ENCODE measurements at regions not wholly inside any gene's neighbourhood (a gene's known extent, or its start where the extent isn't known, plus 50 kb on each side); places are given as distances from the start of the nearest gene placed in this dataset.
"Not testable (repeated sequence)": the region's sequence is repeated elsewhere in the genome, so short reads cannot be mapped to it uniquely, and the experiment has no call there.

DNA sequence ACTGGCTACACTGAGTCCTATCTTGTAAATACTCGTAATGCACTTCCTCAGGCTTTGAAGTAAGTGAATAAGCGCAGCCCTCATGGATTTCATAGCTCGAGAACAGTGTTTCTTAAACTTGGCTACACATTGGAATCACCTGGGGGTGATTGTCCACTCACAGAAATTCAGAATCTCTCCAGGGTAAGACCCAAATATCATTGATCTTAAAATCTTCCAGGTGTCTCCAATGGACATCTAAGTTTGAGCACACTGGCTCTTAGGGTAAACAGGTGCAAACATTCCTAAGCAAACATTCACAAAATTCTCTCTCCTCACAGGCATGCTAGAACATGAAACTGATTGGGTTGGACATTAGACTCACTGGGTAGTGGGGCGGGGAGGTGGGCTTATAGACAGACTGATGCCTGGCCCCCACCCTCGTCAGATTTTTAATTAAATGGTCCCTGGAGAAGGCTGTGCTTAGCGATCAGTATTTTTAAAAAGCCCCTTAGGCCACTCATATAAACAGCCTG, 279.7 kb upstream of the TBL1XR1 start:
- no peak for DNase-seq (ENCODE audit: low read depth)

DNA sequence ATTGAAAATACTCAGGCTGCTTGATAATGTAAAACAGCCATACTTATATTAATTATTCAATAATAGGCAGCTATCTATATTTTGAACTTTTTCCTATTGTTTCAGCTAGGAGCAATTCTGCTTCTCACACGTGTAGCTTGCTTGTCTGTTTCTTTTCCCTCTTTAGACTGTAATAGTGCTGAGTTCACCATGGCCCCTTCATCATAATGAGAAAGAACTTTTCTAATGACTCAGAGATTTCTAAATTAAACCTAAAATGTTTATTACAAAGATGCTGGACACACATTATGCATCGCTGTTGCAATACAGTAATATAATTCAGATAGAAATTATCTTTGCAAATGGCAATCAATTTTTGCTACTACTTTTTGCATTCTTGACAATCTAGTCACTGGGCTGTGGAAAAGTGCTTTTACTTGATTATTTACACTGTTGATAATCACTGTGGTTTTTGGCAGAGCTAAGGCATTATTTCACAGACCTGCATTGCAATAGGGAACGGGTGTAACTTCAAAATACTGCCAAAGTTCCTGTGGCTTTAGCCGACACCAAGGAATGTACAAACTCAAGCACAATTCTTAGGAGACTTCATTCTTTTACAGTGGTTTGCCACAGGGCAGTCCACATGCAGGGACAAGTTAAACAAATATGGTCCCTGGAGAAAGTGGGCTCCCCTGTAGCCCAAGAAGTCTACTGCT, 281.0 kb upstream of the TBL1XR1 start:
- DNase-seq (ENCODE audit: low read depth) = no peak

DNA sequence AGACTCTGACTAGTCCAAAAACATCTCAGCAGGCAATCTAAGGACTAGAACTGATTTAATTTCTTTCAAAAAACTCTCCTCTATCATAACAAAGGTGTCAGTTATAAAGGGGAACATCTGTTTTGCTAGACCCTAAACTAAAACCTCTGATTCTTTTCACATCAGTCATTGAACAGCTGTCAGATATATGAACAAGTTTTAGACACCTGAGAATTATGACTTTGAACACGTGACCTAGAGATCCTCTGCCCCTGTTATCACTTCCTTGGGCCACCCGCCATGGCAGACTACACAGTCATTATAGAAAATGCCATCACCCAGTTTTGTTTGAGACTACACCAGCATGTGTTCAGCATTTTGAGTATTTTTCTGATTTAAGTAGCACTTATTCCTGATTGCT, 282.3 kb upstream of the TBL1XR1 start:
- no peak for DNase-seq (ENCODE audit: low read depth)

DNA sequence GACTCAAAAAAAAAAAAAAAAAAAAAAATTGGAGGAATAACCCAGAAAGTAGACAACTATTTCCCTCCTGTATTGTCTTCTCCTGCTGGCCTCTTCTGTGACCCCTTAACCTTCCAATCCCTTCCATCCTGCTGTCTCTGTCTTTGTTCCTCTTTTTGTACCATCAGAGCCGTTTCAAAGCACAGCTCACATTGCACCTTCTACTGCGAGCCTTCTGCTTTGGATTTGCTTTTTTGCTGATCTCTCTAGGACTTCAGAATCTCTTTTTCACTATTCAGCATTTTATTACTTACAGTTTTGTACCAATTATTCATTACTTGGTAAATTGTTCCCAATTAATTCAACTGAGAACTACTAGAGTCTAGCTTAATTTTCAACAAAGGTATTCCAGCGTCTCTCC, 284.0 kb upstream of the TBL1XR1 start:
- no peak for DNase-seq (ENCODE audit: low read depth)

DNA sequence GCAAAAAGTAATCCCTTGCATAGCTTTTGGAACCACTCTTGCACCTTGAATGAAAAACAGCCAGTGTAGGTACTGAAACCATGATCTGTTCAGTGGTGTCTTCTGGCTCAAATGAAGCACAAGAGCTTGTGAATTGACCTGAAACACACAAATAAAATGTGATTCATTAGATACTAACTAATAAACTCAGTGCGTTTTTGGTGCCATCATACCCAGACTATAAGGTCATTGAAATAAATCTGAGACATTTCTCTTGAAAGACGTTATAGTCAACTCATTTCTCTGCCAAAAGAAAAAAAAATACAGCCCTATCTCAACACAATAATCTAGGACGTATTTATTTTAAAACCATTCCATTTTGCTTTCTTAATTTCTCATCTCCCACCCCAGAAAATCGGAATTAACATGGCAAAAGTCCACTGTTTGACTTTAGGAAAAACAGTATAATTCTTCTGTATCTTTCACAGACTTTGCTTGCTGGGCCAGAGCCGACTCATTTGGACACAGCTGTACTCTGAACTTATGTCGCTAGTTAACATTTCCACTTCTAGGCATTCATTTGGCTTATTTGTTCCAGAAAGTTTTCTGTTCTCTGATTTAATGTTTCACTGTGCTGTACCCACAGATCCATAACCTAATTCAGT, 284.9 kb upstream of the TBL1XR1 start:
- no peak for DNase-seq (ENCODE audit: low read depth)

DNA sequence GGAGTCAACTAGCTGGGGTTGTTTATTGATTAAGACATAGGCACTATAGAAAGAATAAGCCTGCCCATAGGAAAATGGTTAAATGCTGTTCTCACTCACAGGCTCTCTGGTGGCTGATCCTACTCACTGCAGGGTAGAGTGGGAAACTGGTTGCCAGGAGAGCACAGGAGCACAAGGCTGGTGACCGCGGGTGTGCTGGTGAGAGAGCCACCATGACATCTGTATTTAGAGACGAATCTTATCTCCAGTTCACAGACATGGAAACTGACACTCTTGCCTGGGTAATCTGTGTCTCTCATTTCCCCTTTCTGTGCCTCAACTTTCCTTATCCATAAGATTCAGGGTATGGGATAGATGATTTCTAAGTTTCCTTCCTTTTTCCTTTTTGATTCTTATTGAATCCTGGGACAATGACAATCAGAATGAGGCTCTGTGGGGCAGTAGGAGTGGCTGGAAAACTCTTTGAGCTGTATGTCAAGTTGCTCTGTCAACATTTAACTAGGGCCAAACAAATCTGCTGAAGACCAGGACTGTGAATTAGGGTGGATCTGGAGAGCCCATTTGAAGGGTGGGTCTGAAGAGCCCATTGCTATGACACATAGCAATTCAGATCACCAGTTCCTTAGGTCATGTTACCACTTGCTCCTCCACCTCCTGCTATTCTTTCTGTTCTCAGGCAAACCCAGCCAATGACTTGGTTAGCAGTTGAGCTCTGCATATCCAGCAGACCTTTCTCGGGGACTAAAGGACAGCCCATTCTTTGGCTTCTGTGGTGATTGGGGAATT, 286.1 kb upstream of the TBL1XR1 start:
- DNase-seq (ENCODE audit: low read depth) = no peak

DNA sequence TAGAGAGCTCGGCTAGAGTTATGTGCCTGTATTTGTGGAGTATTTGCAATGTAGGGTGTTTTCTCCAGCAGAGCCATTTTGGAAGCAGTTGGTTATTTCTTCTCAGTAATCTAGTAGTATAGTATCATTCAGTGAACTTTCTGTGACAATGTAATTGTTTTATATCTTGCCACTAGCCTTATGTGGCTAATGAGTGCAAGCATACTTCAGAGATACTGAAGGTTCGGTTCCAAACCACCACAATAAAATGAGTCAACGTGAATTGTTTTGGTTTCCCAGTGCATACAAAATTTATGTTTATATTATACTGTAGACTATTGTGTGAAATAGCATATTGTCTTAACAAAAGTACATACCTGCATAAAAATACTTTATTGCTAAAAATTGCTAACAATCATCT, 286.9 kb upstream of the TBL1XR1 start:
- DNase-seq (ENCODE audit: low read depth) = no peak

DNA sequence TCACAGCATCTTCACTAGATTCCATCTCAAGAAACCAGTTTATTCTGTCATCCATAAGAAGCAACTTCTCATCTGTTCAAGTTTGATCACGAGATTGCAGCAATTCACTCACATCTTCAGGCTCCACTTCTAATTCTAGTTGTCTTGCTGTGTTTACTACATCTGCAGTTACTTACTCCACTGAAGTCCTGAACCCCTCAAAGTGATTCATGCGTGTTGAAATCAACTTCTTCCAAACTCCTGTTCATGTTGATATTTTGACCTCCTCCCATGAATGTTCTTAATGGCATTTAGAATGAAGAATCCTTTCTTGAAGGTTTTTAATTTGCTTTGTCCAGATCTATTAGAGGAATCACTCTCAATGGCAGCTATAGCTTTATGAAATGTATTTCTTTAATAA, 287.6 kb upstream of the TBL1XR1 start:
- no peak for DNase-seq (ENCODE audit: low read depth)

DNA sequence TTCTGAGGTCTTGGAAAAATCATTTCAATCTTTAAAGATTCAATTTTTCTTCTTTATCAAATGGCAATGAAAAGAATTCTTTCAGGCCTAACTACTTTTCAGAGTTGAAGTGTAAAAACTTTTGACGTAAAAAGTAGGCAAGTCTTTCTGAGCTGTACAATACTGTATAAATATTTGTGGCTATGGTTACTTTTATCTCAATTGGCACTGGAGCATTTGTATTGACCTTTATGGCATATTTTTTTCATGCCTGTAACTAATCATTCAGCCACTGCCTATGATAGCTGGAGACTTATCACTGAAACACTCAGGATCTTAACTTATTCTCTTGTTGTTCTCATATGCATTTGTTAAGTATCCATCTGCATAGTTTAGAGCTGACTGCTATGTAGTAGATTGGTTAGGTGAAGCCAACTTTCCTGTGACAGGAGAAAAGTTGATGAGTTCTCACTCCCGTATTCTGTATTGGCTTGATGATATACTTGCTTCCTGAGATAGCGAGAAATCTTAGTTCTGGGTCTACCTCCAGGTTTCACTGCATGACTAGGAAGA, 290.4 kb upstream of the TBL1XR1 start:
- no peak for DNase-seq (ENCODE audit: low read depth)

DNA sequence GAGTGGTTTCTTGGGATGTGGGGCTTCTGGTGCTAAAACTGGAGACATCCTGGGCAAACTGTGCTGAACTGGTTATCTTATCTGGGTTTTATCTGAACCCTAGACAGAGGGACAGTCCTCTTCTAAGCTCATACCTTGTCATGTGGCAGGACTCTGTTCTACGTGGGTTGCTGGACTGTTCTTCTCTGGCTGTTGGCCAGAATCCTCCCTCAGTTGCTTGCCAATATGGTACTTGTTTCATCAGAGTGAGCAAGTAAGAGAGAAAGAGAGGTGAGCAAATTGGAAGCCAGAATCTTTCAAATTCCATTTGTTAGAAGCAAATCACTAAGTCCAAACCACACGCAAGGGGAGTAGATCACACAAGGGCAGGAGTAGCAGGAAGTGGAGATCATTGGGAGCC, 291.5 kb upstream of the TBL1XR1 start:
- no peak for DNase-seq (ENCODE audit: low read depth)

DNA sequence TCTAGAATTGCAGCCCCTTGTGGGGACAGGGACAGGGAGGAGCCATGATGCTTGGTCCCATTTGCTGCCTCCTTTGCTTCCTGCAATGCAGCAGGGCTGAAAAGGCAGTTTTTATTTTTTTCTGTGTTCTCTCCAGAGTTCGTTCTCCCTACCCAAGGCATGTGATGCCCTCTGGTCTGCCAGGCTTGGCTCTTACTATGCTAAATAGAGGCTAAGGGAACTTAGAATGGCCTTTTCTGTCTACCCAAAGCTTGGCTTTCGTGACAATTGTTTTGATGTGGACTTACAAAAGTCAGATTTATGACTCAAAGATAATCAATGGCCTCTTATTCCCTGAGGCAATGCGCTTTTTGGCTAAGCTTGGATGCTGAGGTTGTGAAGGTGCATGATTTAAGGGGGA, 293.3 kb upstream of the TBL1XR1 start:
- no peak for DNase-seq (ENCODE audit: low read depth)

DNA sequence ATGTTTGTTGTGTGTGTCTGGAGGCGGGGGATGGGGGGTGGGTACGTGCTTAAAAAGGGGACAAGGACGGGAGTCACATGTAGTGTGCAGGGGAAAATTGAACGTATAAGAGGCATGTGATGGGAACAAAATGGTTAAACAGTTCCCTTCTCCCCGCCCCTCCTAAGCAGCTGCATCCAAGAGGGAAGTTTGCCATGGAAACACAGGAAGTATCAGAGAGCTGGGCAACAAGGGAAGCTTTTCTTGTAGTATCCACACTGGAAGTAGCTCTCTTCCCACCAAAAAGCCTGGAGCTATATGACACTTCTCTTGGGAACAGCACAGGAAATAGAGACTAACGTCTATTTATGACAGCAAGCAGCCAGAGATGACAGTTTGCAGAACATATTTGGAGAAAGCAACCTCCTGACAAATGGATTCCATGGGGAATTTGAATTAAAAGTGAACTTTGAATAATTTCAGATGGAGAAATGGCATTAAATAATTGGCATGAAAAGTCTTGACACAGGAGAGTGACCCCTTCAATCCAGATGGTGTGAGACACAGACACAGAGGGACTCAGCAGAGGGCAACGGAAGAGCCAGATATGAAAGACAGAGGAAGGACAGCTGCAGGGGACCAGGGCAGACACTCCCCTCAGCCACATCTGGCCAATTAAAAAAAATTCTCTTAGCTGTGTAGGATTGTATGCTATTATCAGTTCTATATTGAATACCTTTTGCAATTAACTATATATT, 294.2 kb upstream of the TBL1XR1 start:
- no peak for DNase-seq (ENCODE audit: low read depth)

DNA sequence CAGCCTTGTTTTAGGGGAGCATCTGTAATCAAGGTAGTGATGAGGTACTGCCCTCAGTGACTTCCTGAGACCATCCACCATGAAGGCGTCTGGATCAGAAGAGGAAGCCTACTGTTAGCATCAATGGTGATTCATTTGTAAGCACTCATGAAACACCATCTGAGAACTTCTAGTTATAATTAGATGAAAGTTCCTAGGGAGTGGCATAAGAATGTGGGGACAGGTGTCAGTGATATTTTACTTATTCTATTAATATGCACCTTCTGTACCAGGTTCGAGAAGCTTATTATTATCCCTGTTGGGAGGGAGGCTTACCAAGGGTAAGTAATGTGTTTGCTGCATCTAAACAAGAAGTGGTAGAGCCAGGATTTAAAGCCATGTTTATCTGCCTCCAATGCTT, 295.8 kb upstream of the TBL1XR1 start:
- DNase-seq (ENCODE audit: low read depth) = no peak

DNA sequence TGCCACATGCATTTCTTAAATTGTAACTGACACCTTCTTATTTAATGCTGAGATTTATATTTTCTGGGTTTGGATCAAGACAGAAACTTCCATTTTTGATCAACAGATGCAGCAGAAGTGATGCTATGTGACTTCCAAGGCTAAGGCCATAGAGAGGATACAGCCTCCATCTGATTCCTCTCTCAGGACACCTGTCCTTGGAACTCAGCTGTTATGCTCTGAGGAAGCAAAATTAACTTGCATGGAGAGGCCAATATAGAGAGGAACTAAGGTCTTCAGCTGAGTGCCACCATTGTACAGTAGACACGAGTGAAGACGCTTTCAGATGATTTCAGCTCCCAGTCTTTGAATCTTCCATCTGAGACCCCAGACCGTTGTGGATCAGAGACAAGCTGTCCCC, 296.9 kb upstream of the TBL1XR1 start:
- DNase-seq (ENCODE audit: low read depth) = no peak

DNA sequence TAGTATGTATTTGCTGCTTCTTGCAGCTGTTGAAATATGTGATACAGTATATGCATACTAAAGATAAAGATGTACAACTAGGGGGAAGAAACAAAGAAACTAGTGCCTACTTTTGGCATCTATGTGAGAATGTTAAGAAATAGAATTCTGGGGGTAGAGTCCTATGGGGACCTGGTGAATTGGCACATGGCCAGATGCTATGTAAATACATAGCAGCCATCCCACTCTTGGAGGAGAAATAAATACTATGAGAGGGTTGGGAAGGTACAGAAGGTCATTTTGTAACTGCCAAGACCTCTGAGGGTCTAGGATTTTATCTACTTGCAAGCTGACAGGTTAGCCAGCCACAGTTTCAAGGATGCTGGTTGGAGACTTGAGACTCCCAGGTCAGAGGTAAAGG, 298.3 kb upstream of the TBL1XR1 start:
- DNase-seq (ENCODE audit: low read depth) = no peak

DNA sequence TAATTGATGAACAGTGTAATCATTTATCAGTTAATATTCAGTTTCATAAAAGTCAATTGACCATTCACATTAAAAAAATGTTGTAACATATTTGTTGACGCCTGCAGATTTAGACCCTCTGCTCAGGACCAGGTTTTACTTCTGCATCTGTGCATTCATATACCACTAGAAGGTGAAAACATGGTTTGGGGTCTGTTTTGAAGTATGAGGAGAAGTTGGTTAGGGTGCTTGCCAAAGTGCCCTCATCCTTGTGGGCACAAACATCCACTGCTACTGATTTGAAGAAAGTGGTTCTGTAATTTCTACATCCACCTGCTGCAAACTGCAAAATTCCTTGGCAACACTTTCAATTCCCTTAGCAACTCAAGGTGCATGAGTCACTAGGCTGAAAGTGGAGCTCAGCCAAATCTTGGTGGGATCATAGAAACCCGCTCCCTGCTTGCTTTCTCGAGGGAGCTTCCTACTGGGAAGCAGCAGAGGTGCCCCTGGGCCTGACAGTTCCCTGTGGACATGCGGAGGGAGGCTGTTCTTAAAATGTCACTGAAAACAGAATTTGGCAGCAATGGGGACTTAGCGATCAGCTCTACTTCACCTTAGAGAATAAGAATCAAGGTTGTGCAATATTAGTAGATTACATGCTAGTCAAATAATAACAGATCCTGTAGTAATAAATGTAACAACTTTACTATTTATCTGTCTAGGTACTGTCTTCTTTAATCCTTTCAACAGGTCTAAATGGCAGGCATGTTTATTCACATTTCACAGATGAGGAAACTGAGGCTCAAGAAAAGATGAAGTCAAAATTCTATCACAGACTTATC, 301.0 kb upstream of the TBL1XR1 start:
- no peak for DNase-seq (ENCODE audit: low read depth)

DNA sequence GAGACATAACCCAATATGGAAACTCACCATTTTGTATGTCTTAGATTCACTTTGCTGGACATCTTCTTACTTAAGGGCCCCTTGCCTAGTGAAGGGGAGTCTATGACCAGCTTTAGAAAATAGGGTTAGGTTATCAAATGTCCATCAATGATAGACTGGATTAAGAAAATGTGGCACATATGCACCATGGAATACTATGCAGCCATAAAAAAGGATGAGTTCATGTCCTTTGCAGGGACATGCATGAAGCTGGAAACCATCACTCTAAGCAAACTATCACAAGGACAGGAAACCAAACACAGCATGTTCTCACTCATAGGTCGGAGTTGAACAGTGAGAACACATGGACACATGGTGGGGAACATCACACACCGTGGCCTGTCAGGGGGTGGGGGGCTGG, 301.8 kb upstream of the TBL1XR1 start:
- DNase-seq (ENCODE audit: low read depth) = not testable (repeated sequence)

DNA sequence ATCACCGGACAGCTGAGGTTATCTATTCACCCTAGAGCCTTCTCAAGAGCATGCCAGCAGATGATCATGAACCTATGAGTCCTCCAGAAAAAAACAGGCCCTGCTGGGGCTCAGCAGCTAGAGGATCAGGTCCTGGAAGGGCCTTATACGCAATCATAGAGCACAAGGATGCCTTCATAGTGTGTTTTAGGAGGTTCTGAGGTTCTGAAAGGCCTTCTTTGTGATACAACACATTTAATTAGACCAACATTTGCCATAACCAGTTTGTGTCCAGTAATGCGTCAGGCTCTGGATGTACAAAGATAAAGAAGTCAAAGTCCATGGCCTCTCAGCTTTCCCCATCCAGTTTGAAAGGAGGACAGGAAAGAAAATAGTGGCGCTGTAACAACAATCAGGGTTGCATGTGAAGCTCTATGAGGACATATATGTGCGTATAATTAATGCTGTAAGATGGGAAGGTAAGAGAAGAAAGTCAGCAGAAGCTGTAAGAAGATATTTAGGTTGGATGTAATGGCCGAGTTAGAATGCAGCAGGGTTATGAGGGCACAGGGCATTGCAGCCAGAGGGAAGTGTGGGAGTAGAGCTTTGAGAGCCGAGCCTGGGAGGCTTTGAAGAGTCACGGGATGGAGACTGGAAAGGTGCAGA, 302.6 kb upstream of the TBL1XR1 start:
- DNase-seq (ENCODE audit: low read depth) = no peak

DNA sequence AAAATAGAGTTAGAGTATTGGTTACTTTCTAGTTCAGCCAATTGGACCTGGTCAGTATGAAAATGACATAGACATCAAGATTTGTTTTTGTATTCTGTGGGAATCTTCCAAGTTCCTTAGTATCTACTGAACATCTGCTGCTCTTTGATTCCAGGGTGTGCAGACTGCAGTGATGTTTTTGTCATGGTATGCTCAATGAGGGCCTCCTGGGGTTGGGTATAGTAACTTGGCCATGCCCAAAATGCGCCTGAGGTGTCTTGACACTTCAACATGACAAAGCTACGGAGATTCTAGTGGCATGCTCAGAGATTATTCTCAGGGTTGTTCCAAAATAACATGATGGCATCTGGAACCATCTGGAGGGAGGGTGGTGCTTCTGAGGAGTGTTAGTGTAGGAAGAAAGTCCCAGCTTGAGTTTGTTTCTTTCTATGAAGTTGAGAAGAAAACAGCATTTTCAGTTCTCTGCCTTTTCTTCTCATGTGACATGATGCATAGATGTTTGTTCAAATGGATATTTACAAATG, 313.5 kb upstream of the TBL1XR1 start:
- no peak for DNase-seq (ENCODE audit: low read depth)
